Inflammatory macrophage treated with lipopolysaccharide for 1 hour (primary cell): ENCODE measurements at regions not wholly inside any gene's neighbourhood (a gene's known extent, or its start where the extent isn't known, plus 50 kb on each side); places are given as distances from the start of the nearest gene placed in this dataset.

Source experiments
- DNase-seq, 2 donors: peaks; one replicate each; pipeline ENCODE4 v3.0.0-alpha.2; 2020 to 2022

DNA sequence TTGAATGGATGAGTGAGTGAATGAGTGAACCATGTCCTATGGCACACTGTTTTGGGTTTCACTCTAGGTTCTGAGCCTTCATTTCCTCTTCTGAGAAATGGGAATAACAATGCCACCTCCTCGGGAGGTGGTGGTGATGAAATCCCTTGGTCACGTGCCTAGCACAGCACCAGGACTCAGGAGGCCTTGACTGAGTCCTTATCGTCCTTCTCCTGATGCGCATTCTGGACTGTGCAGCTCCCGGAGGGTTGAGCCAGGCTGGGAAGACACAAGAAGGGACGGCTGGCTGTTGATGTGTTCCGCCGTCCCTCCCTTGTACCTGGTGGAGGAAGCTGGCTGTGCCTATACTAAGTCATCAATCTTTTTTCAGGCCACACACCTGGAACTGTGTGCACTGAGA is 437.3 kb downstream of the ZNF521 start:
- DNase-seq = no peak

DNA sequence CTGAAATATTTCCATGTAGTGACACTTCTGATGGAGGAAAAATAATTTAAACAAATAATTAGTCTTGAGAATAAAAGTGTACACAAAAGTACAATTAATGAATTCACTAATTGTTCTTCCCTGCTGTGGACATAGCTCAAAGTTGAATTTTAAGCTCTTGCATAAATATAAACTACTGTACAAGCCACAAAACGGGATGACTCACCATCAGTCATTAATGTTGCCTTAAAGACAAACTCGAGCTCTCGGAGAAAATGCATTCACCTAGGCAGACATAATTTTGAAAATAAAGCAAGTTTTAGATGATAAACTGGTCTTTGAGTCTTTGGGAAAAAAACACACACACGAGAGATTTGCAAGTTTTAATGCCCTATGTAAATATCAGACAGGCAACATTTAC is 436.4 kb downstream of the ZNF521 start:
- no peak for DNase-seq

DNA sequence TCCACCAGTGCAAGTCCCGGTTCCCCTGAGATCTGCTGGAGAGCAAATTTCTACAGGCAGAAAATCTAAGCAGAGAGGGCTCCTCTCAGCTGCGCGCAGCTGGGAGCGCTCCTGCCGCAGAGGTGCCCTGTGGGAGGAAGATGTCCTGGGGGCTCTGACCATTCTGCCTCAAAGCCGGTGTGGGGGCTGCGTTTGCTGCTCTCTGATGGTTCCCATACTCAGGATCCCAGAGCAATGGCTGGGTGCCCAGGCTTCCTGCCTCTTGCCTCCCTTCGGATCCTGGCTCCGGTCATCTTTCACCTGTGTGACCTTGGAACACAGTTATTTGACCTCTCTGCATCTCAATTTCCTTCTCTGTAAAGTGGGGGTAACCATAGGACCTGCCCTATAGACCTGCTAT is 434.2 kb downstream of the ZNF521 start:
- DNase-seq = no peak

DNA sequence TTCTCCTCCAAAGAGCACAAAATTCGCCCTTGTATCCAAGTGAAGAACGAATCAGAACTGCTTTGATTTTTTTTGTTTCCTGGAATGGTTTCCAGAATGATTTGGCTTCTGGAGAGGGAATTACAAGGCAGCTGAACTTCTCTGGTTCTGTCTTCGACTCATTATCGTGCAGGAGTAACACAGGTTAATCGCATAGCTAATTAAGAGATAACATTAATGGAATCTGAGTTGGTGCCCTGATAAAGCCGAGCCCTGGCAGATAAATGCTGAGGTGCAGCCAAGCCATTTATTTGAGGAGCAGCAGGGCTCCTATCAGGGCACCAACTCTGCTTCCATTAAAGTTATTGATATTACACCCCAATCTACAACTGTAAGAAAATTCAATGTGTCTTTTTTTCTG is 433.7 kb downstream of the ZNF521 start:
- no peak for DNase-seq

DNA sequence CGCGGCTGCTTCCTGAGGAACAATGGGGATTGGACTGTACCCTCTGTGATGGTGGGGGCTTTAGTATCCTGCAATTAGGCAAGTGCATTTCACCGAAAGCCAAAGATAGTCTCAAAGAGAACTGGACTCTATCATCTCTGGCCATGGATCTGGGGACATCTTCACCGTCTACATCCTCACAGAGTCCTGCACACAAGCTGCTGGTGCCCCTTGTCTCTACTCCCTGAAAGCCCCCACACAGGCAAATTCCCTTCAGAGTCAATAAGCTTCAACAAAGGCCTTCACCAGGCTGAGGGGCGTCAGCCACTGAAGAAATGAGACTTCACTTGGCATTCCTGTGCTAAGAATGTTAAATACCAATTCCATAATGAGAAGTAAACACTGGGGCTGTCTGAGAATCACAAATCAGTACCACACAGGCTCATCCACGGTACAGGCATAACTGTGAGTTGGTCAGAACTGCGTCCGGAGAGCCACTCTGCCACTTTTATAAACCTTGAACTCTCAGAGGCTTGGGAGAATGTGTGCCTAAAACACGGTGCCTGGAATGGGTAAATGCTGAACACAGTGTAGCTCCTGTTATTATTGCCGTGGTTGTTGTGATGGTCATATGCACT is 432.7 kb downstream of the ZNF521 start:
- no peak for DNase-seq

DNA sequence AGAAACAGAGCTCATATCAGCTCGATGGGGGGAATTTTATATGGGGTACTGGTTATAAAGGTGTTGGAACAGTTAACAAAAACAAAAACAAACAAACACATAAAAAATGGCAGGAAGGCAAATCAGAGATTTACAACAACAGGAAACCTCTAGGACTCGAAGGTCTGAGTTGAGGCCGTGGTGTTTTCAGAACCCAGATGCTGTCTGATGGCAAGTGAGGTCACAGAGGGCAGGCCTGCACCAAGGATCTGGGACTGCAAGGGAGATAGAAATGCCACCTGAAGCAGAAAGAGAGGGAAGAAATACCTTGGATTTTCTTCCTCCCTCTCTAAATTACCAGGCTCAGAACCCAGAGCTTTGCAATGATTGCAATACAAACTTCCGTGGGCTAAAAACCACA is 429.5 kb downstream of the ZNF521 start:
- no peak for DNase-seq

DNA sequence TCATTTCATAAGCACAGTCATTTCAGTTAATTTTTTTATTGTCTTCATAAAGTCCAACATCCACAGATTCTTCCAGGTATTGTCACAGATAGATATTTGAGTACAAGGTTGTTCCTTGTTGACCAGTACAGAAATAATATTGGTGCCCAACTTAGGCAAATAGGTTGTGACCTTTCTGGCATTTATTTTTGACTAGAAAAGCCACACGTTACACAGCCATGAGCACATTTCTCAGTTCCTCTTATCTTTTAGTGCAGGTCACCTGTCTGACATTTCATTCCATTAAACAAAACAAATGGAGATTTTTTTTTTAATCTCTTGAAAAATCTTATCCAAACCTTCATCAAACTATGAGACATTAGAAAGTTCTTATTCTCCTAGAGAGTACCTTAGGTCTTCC is 428.8 kb downstream of the ZNF521 start:
- no peak for DNase-seq

DNA sequence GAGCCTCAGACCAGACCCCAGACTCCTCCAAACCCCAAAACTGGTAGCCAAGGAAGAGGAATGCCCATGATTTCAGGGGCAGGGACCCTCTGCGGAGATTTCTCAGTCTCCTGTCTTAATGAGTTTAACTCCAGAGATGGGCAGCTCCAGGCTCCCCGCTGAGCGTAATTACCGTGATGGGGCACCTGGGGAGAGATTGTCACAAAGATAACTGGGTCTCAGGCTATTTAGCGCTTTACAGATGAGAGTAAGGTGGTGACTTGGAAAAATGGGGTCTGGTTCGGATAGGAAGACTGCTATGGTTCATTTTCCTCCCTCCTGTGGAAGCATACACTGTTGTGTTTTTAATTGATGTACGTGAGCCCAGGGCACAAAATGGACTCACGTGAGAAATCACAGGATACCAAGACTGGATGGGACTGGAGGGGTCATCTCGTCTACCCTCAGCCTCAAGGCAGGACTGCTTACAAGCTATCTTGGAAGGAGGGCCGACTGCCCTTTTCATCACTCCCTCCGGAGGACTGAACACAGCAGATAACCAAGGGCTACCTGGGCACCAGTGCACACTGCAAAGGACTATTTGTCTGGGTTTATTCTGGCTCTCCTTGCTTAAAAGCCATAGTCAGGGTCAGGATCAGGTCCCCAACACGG is 427.8 kb downstream of the ZNF521 start:
- DNase-seq = no peak

DNA sequence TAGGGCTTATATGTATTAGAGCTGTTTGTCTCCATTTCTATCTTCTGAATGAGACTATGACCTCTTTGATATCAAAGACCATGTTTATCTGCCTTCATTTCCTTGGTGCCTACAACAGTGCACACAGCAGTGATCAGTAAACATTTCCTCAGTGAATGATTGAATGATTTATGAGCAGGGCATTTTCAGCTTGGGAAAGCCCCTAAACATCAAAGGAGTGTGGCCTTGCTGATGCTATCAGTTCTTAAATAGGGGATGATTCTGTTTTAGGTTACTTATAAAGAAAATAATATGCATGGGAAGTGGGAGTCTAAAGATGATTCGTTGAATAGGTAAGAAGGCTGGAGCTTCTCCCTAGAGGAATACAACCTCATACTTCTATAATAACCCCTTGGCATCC is 425.3 kb downstream of the ZNF521 start:
- DNase-seq = no peak

DNA sequence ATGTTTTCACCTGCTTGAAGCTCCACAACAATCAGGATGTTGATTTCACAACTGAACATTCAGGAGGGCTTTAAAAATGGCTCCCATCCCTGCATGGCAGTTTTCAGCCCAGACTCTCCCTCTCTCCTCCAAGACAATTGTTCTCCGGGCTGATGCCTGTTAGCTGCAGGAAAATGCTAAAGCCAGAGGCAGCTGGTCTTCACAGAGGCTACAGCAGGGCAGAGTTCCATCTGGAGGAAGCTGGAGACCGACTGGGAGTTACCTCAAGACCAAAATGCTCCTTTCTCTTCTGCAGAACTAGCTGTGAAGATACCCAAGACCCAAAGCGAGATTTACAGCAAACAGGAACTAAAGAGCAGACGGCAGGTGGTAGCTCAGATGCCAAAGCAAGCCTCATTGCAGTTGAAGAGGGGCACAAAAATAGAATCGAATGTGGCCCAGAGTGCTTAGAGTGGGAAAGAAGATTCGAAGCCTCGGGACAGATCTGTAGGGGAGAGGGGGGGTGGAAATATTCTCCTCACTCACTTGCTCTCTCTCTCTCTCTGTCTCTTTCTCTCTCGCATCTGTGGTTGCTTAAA is 423.6 kb downstream of the ZNF521 start:
- DNase-seq = no peak

DNA sequence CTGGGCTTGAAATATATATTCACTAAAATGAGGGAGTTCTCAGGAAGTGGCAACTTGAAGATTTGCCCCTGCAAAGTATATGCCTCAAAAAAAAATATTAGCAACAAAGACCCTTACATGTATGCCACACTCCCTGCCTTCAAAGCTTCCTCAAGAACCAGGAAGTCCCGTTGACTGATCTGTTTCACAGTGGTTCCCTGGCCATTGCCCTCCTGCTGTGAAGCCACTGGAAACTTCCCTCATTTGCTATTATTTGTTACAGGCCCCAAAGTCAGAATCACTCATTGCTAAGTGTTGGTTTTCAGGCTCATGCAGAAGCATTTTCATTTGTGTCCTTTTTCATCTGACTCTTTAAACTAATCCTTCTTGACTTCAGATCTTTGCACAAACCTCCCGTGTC is 421.5 kb downstream of the ZNF521 start:
- DNase-seq = no peak

DNA sequence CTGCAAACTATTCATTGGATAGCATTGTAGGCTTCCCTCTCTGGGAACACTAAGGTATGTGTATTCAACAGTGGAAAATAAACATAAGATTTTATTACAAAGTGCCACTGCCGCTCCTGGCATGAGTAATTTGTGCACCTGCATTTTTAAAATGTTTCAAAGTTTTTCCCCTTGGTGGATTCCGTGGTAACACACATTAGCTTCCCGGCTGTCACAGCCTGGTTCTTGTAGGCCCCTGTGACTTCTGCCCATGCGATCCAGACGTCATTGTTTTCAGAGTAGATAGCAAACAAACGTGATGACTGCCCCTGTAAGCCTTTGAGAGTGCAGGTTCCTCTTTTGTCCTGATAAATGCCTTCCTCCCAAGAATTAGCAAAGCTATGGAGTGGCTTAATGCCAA is 421.0 kb downstream of the ZNF521 start:
- no peak for DNase-seq

DNA sequence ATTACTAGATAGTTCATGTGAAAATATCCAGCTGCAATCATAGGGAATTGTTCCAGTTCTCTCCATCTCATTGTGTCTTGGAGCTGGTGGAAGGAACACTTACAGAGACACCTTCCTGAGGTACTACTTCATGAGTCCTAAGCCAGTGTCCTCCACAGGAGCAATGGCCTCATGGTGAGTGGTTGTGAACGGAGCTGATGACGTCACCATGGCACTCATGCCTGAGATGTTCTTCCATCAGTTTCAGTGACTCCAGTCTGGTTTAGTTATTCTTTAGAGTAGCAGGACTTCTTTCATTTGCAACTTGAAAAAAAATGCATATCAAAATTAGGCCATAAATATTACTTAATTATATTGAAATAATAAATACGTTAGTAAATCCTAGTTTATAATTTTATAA is 418.6 kb downstream of the ZNF521 start:
- no peak for DNase-seq

DNA sequence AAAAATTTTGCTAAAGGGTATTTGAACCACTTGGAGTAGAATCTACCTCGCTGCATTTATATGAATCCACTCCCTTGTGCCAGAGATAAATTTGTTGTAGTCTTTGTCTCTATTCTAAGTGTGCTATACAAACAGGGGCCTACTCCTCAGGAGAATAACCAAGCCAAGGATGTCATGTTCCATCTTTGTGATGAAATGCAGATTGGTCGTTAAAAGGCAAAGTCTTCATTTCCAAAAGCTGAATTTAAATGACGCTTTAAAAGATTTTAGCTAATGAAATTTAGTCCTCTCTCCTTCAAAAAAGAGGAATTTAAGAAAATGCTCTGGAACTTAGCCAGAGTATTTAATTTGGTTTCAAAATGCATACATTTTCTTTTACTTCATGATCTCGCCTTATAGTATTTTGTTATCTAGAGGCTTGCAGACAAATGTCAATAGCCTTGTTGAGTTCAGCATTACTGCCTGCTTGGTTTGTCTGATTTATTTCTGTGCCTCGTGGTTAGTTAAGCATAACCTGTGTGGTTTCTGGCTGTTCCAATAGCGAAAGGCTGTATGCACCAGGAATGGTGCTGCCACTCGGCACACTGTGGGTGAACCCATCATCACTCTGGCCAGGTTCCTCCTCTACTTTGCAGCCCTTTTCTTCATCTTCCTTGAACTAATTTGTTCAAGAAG is 417.6 kb downstream of the ZNF521 start:
- DNase-seq = no peak

DNA sequence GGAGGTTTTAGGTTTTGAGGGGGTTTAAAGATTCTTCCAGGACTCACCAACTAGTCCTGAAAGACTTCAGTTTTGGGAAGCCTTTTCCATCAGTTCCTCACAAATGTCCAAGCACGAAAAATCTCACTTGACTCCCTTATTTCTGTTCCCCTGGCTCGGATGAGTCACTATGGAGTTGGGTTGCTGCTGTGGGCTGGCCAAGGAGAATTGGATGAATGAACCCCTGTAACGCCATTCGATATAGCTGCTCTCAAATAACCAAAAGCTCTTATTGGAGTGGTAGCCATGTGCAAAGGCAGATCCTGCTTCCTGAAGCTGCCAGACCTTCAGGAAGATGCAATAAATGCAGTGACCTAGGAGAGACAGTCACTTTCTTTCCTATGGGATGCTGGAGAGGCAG is 417.0 kb downstream of the ZNF521 start:
- DNase-seq = no peak

DNA sequence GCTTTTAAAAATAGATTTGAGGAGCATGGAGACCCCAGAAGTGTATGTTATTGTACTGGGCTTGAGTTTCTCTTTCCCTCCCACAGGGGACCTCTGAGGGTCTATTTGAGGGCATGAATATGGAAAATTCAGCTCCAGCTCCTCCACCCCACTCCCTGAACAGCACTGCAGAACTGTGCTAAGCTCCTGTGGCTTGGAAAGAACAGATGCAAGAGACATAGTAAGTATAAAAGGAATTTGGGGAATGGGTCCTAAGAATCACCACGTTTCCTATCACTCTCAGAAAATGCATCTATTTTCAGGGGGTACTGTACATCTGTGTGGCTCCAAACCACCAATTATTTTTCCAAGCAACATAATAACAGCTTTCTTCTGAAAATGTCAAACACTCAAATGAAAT is 416.1 kb downstream of the ZNF521 start:
- no peak for DNase-seq

DNA sequence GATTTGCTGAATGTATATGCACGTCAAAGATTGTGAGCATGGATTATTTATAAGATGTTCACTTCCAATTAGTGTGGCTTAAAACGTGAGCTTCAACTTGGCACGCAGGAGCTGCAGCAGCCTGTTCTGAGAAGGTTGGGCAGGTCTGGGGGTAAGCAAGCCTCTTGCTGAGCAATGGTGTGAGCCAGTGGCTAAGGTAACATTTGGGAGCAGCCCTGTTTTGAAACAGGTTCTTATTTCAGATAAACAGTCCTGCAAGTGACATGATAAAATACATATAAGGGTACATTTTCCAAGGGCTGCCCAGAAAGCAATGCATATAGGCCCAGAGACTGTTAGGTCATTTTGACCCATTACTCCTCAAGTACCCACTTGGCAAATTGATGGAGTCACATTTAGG is 415.3 kb downstream of the ZNF521 start:
- DNase-seq = no peak

DNA sequence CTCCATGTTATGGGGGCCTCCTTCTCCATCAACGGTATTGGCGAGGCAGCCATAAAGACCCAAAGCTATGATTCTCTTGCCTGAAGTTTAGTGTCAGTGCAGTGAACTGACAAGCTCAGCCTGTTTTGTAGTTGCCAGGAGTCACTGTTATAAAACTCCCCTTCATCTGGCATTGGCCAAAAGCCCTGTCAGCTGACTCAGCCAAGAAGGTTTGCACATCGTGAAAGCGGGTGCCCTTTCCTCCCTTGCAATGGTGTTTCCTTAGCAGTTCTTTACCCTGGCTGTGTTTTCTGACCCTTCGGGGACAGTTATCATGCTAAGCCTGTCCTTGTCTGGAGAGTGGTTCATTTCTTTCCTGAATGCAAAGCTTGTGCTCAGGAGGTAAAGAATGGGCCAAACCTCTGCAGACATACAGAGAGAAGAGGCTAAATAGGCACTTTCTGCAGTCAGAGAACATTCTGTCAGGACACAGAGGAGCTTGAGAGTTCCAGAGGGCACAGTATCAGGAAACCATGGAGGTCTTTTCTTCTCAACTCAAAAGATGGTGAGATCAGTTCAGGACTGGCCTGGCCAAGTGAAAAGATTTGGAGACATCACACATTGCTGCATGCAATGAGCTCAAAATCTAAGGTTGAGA is 414.2 kb downstream of the ZNF521 start:
- no peak for DNase-seq

DNA sequence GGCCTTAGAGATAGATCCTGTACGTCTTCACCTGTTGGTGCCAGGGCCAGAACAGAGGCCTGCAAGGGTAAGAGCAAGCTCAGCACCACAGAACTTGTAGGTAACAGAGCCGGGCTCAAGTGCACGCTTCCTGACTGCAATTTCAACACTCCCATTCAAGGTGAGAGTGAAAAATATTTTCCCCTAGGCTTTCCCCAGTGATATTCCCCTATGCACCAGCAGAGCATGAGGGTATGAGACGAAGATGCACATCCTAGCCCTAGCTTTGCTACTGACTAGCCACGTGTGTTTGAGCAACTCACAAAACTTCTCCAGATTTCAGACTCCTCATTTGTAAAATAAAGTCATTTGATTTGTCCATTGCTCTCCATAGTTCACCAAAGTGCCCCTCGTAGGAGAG is 411.6 kb downstream of the ZNF521 start:
- DNase-seq = no peak

DNA sequence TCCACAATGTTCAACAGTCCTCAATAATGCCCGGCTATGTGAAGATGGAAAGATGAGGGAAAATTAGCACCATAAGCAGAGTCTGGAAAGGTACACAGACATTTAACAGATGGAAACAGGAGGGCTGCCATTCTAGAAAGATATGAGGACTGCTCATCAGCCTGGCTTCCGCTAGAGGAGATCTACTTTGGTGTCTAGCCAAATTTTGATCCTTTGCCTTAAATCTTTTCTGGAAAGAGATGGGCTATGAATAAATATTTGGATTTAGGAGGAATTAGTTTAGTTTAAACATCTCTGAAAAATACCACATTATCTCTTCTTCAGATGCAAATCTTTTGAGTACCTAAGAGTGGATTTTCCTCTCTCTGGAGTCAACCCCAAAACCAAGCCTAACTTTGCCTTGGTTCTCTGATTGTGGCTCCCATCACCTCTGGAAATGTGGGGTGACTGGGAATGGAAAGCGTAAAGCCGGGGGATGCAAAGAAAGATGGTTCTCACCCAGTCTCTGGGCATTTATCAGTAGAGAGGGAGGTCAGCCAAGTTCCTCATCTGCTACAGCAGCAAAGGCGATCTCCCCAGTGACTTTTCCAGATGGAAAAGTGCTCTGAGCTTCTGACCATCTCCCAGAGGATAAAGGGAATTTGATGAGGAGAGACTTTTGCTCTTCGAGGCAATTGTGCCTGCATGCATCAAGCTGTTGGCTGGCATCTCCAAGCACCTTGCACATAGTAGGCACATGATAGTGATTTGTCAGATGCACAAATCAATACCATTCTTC is 410.6 kb downstream of the ZNF521 start:
- no peak for DNase-seq

DNA sequence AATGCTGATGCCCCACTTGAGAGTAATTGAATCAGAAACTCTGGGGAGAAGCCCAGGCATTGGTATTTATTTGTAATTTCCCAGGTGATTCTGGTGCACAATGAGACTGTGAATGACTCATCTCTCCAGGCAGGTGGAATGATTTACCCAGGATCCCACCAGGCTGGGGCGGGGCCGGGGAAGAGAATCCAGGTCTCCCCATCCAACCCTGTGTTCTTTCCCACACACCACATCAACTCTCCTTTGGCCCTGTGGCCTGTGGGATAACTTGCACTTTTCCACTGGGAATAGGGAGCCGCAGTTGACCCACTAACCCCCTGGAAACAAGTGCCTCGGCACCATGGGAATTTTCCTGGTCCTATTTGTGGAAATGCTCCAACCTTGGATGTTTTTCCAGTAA is 409.8 kb downstream of the ZNF521 start:
- DNase-seq = no peak

DNA sequence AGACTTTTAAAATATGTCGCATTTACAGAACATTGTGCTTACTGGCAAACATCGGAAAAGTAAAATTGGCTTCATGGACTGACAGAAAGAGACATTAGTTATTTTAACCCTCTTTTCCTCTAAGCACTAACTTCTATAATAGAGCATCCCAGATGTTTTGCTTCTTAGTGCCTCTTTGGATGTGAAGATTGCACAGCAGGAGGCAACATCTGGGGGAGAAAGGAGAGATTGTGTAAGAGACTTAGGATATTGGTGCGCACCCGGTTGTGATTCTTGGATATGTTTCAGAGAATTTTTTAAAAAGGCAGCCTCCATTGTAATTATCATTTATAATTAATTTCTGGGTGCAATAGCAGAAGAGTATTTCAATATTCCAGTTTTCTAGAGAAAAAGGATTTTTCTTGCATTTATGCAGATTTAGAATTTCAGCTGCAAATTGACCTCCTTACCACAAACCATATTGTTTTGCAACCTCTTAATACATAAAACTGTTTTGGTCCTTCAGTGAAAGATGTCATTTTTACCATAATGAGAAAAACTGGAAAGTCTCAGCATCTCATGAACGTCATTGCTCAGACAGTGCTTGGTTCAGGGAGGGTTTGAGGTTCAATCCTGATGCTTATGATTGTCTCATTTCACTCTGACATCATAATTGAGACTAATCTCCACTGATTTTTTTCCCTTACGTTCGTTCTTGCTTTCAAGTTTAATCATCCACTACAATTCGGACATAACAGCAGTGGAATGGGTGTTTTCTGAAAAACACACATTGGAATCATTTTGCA is 404.3 kb downstream of the ZNF521 start:
- no peak for DNase-seq
